ENCODE measurements at regions not wholly inside any gene's neighbourhood (a gene's known extent, or its start where the extent isn't known, plus 50 kb on each side); places are given as distances from the start of the nearest gene placed in this dataset.

DNA sequence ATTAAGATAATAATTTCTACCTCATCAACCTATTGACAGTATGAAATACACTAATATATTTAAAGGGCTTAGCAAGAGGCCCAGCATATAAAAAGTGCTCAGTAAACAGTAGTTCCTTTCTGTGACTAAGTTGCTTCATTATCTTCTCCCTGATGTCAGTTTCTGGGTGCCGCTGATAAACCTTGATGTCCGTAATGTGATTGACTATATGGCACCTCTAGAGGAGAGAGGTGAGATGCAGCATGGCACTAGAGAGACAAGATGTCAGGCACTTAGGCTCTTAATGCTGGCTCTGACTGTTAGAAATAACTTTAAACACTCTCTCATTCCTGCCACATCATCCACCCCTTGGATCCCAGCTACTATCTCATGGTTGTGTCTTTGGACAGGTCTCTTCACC lies 455.9 kb upstream of the KLF4 start:
- Mint-ChIP-seq H3K27me3 (peaks cover 75% of the 10 kb centered on the region), H3K27ac (no peak overlapping the region), H3K36me3 (ENCODE audit: insufficient read depth) (peaks cover 1% of the 10 kb centered on the region), H3K9me3 (ENCODE audit: low read depth) (peaks cover 4% of the 10 kb centered on the region), H3K4me3 (ENCODE audit: low read depth) (no peak overlapping the region), H3K4me1 (ENCODE audit: low read depth) (peaks cover 7% of the 10 kb centered on the region)
- no peak for DNase-seq (ENCODE audit: low spot score, unreplicated experiment)
- TF ChIP-seq, protein P1, sequence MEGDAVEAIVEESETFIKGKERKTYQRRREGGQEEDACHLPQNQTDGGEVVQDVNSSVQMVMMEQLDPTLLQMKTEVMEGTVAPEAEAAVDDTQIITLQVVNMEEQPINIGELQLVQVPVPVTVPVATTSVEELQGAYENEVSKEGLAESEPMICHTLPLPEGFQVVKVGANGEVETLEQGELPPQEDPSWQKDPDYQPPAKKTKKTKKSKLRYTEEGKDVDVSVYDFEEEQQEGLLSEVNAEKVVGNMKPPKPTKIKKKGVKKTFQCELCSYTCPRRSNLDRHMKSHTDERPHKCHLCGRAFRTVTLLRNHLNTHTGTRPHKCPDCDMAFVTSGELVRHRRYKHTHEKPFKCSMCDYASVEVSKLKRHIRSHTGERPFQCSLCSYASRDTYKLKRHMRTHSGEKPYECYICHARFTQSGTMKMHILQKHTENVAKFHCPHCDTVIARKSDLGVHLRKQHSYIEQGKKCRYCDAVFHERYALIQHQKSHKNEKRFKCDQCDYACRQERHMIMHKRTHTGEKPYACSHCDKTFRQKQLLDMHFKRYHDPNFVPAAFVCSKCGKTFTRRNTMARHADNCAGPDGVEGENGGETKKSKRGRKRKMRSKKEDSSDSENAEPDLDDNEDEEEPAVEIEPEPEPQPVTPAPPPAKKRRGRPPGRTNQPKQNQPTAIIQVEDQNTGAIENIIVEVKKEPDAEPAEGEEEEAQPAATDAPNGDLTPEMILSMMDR (IDR thresholded peaks at IDR 0.05; ENCODE audit: unreplicated experiment): no peak

DNA sequence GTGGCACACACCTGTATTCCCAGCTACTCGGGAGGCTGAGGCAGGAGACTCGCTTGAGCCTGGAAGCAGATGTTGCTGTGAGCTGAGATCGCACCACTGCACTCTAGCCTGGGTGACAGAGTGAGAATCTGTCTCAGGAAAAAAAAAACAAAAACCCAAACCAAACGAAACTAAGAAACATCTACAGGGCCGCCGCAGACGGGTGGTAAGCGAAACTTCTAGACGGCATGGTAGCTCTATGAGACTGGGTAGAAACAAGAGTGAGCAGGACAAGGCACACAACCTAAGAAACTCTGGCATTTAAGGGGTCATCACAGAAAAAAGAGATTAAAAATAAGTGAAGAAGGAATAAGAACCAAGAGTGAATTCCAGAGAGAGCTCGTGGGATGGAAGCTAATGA lies 454.8 kb upstream of the KLF4 start:
- Mint-ChIP-seq H3K9me3 (ENCODE audit: low read depth) (no peaks in the 10 kb centered on the region), H3K4me3 (ENCODE audit: low read depth) (no peak overlapping the region), H3K36me3 (ENCODE audit: insufficient read depth) (no peaks in the 10 kb centered on the region), H3K4me1 (ENCODE audit: low read depth) (peaks cover 7% of the 10 kb centered on the region), H3K27me3 (peaks cover 78% of the 10 kb centered on the region), H3K27ac (no peak overlapping the region)
- no peak for DNase-seq (ENCODE audit: low spot score, unreplicated experiment)
- TF ChIP-seq, protein P1 (IDR thresholded peaks at IDR 0.05; ENCODE audit: unreplicated experiment): no peak

DNA sequence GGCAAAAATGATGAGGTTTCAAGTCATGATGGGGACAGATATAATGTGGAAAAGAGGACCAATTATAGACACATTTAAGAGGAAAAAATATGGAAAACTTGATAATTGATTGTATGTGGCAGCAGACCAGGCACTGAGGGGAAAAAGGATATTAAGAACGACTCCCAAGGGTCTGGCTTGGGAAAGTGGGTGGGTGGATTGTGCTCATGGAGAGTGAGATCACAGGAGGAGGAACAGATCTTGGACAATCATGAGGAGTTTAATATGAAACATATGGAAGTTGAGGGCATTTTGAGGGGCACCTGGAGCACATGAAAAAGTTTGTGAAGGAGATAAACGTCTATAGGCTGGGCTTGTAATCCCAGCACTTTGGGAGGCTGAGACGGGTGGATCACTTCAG lies 454.3 kb upstream of the KLF4 start:
- no peak overlapping the region for H3K4me3 Mint-ChIP-seq (ENCODE audit: low read depth)
- H3K4me1 Mint-ChIP-seq (ENCODE audit: low read depth): peaks cover 7% of the 10 kb centered on the region
- H3K27ac Mint-ChIP-seq: no peak overlapping the region

DNA sequence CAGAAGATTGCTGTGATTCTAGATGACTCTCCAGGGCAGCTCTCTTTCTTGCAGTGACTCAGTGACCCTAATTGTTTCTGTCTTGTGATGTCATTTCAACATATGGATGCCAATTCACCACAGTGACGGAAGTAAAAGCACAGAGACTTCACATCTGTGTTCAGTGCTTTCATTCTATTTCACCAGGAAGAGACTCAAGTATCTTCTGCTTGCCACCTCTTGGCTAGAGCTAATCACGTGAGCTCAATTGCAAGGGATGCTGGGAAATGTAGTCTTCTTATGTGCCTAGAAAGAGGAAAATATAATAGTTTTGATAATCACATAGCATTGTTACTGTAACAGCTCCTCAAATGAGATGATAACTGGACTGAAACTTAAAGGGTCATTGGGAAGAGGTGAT lies 453.3 kb upstream of the KLF4 start:
- no peak overlapping the region for H3K27ac Mint-ChIP-seq
- no peaks in the 10 kb centered on the region for H3K9me3 Mint-ChIP-seq (ENCODE audit: low read depth)
- peaks cover 77% of the 10 kb centered on the region for H3K27me3 Mint-ChIP-seq
- H3K4me1 Mint-ChIP-seq (ENCODE audit: low read depth): peaks cover 7% of the 10 kb centered on the region
- H3K36me3 Mint-ChIP-seq (ENCODE audit: insufficient read depth): no peaks in the 10 kb centered on the region
- H3K4me3 Mint-ChIP-seq (ENCODE audit: low read depth): no peak overlapping the region
- TF ChIP-seq, protein P1 (IDR thresholded peaks at IDR 0.05; ENCODE audit: unreplicated experiment): no peak
- DNase-seq (ENCODE audit: low spot score, unreplicated experiment): no peak

More for the DNA sequence above, 454.3 kb upstream of the KLF4 start:
- H3K27me3 Mint-ChIP-seq: peaks cover 77% of the 10 kb centered on the region
- no peaks in the 10 kb centered on the region for H3K9me3 Mint-ChIP-seq (ENCODE audit: low read depth)
- TF ChIP-seq, protein P1 (IDR thresholded peaks at IDR 0.05; ENCODE audit: unreplicated experiment): no peak
- H3K36me3 Mint-ChIP-seq (ENCODE audit: insufficient read depth): no peaks in the 10 kb centered on the region
- DNase-seq (ENCODE audit: low spot score, unreplicated experiment): no peak

DNA sequence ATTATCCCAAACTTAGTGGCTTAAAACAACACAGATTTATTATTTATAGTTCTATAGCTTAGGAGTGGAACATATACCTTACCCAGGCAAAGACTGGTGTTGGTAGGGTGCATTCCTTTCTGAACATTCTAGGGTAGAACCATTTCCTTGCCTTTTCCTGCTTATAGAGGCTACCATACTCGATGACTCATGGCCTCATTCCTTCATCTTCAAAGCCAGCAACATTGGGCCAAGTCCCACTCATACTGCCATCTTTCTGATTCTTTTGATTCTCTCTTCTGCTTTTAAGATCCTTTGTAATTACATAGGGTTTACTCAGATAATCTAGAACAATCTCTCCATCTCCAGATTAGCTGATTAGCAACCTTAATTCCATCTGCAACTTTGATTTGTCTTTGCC lies 452.7 kb upstream of the KLF4 start:
- Mint-ChIP-seq H3K4me3 (ENCODE audit: low read depth) (no peak overlapping the region), H3K36me3 (ENCODE audit: insufficient read depth) (no peaks in the 10 kb centered on the region), H3K27me3 (peaks cover 78% of the 10 kb centered on the region), H3K27ac (no peak overlapping the region), H3K9me3 (ENCODE audit: low read depth) (no peaks in the 10 kb centered on the region), H3K4me1 (ENCODE audit: low read depth) (peaks cover 7% of the 10 kb centered on the region)
- TF ChIP-seq, protein P1 (IDR thresholded peaks at IDR 0.05; ENCODE audit: unreplicated experiment): no peak
- DNase-seq (ENCODE audit: low spot score, unreplicated experiment): no peak
